NCI-H345 treated with DMSO at 0.1 percent for 48 hours (cell line): ENCODE measurements at regions not wholly inside any gene's neighbourhood (a gene's known extent, or its start where the extent isn't known, plus 50 kb on each side); places are given as distances from the start of the nearest gene placed in this dataset.
"Not testable (repeated sequence)": the region's sequence is repeated elsewhere in the genome, so short reads cannot be mapped to it uniquely, and the experiment has no call there.

Experiments
- DNase-seq: peaks from one replicate; lab custom pipeline; 2025; ENCODE audit not compliant: unreplicated experiment; lab: John Stamatoyannopoulos, UW

DNA sequence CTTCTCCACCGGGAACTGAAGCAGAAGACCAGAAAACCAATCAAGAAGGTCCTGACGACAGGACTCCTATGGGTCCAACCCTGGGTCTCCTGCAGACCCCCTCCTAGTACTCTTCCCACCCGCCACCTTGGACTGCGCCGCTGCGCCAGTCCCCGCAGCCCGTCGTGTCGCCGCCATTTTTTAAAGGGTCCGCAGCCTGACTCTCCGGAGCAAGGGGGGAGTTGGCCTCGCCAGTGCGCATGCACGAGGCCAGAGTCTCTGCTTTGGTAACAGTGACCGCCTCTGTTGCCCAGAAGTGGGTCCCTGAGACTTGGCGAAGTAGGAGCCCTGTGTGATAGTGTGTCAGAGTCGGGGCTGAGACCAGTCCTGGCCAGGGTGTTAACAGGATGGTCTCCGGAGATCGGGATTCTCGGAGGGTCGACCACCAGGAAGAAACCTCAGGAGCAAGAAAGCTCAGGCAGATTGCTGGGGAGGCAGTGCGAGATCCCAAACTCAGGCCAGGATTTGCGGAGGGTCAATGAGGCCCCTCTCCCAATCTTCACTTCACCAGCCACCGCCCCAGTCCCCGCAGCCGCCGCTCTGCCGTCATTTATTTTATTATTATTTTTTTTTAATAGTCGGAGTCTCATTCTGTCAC lies 612.5 kb downstream of the KCNJ18 start:
- no peak for DNase-seq

DNA sequence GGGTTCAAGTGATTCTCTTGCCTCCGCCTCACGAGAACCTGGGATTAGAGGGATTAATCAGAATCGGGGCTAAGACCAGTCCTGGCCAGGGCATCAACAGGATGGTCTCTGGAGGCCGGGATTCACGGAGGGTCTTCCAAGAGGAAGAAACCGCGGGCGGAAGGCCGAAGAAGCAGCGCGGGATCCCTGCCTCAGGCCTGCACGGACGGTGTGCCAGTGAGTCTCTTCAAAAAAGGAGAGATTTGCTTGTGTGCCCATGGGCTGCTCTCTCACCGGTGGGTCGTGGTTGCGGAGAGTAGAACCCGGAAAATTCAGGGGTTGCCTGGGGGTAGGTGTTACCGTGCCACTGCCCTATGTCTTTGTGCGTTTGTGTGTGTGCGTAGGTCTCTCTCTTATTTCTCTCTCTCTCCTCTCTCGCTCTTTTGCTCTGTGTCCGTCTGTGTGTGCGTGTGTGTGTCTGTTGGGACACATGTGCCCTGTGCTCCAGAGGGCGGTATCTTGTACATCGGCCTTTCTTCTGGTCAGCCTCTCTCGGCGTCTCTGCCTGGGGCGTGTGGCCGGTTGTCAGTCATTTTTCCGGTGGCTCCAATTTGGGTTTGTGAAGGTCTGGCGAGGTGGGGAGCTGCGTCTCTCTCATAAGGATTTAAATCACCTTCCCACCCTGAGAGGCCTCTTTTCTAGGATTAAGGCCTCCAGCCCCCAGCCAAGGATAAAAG lies 613.2 kb downstream of the KCNJ18 start:
- DNase-seq = no peak

DNA sequence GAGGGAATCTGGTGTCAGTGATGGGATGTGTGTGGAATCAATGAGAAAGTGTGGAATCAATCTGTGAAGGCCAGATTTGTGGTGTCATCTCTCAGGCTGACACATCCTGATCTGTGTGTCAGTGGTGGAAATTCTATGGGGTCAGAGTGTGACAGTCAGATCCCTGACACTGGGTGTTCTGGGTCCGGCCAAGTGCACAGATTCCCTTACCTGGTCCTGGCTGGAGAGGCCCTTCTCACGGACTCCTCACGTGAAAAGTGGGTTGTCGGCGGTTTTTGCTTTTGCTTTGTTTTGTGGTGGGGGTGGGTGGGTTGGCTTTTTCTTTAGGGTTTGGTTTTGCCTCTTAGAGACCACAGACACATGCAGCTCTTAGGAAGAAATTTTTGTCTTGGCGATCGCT lies 618.0 kb downstream of the KCNJ18 start:
- not testable (repeated sequence) for DNase-seq

DNA sequence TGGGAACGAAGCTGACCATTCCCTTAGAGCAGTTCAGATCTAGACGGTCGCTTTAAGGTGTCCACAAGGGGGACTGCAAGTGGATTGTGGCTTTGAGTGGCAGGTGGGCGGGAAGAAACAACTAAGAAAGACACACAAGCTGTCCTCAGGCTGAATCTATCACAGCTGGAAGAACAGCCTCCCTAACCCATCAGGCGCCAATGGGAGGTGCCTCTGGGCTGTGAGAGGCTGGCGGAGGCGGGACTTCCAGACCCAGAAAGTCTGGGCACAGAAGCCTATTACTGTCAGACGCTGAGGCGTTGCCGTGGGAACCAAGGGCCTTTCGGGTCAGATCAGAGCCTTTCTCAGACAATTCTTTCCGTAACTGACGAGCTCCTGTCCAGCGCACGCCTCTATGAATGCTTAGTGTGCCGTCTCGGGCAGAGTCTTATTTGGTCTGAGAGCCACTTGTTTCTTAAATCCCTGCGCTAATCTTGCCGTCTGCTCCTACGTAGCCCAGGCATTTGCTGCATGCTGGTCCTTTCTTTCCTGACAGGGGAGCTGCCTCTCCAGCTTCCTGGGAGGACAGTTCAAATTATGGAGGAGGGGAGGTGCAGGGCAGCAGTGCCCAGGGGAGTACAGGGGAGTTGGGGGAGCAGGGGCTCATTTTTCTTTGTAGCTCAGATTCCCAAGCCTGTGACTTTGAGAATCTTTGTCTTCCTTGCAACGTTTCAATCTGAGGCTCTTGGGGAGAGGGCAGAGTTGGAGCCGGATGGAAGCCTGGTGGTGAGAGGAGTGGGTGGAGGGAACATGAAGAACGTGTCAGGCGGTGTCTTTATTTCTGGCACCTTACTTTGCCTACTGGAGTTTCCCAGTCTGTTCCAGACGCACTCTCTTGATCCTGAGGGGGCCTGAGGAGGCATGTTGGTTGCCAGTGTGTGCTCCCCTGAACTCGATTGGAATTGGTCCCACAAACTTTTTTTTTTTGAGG lies 618.7 kb downstream of the KCNJ18 start:
- DNase-seq = no peak

- not testable (repeated sequence) for DNase-seq
Observed at GRCh38 chr17:22321001-22321400, 628.7 kb downstream of the KCNJ18 start.

DNA sequence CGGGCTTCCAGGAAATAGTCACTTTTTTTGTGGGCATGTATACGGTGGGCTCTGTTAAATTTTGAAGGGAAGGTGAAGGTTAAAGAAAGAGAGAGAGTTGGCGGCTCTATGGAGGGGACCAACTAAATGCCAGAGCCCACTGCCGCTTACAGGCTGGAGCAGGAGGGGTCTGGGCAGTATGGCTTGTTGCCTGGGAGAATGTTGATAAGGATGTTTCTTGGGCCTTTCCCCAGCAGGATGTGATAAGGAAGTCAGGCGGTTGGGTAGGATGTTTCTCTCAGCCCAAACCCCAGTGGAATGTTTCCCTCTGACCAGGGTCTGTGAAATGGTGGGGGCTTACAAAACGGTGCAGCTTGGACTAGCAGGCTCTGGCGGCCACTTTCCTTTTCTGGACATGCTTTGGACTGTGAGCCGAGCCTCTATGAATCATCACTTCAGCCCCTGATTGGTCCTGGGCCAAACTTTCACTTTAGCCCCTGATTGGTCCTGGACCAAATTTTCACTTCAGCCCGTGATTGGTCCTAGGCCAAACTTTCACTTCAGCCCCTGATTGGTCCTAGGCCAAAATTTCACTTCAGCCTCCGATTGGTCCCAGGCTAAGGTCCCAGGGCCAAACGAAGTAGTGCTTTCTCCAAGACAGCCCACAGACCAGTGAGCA lies 630.7 kb downstream of the KCNJ18 start:
- DNase-seq = not testable (repeated sequence)

DNA sequence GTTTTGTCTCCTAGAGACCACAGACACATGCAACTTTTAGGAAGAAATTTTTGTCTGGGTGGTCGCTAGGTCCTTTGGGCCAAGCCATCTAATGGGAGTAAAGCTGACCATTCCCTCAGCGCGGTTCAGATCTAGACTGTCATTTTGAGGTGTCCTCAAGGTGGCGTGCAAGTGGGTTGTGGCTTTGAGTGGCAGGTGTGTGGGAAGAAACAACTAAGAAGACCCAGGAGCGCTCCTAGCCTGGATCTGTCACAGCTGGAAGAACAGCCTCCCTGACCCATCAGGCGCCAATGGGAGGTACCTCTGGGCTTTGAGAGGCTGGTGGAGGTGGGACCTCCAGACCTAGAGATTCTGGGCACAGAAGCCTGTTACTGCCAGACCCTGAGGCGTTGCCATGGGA lies 645.1 kb downstream of the KCNJ18 start:
- DNase-seq = no peak

DNA sequence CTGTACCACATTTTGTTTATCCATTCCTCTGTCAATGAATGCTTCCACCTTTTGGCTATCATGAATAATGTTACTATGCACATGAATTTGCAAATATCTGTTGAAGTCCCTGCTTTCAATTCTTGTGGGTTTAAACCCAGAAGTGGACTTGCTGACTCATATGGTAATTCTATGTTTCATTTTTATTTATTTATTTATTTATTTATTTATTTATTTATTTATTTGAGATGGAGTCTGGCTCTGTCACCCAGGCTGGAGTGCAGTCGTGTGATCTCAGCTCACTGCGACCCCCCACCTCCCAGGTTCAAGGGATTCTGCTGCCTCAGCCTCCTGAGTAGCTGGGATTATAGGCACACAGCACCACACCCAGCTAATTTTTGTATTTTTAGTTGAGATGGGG lies 664.3 kb downstream of the KCNJ18 start:
- not testable (repeated sequence) for DNase-seq

DNA sequence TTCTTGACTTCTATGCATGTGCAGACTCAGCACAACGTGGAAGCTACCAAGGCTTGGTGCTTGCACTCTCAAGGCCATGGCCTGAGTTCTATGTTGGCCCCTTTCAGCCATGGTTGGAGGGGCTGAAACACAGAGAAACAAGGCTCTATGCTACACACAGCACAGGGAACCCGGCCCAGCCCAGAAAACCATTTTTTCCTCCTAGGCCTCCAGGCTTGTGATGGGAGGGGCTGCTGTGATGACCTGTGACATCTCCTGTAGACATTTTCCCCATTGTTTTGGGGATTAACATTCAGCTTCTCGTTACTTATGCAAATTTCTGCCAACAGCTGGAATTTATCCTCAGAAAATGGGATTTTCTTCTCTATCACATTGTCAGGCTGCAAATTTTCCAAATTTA lies 678.7 kb downstream of the KCNJ18 start:
- not testable (repeated sequence) for DNase-seq

DNA sequence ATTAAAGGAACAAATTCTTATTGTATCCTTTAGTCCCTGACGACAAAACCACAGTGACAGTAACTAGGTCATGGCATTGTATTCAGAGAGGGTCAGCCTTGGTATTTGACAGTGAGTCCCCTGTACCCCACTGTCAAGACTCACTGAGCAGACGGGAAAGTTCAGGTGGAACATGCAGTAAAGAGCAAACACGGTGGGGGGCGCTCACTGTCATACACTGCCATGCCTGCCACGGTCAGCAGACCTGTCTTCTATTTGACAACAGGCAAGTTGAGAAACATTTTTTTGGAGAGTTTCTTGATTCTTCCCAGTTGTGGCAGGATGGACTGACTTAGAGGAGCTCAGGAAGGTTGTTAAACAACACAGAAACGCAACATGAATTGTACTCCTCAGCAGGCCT lies 681.6 kb downstream of the KCNJ18 start:
- no peak for DNase-seq

DNA sequence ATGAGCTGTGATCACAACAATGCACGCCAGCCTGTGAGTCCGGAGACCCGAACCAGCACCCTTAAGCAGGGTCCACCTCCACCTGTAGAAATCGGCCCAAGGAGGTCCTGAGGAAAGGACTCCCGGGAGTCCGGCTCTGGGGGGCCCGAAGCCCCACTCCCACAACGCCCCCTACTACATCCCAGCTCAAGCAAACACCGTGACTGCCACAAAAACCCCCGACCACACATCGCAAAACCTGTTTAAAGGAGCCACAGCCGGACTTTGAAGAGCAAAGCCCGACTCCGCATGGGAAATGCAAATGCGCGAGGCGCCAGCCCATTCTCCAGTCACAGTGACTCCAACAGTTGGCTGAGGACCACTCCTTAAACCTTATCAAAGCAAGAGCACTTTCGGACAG lies 682.4 kb downstream of the KCNJ18 start:
- DNase-seq = no peak

GRCh38 chr17:22376747-22377146 lies 684.4 kb downstream of the KCNJ18 start:
- not testable (repeated sequence) for DNase-seq

DNA sequence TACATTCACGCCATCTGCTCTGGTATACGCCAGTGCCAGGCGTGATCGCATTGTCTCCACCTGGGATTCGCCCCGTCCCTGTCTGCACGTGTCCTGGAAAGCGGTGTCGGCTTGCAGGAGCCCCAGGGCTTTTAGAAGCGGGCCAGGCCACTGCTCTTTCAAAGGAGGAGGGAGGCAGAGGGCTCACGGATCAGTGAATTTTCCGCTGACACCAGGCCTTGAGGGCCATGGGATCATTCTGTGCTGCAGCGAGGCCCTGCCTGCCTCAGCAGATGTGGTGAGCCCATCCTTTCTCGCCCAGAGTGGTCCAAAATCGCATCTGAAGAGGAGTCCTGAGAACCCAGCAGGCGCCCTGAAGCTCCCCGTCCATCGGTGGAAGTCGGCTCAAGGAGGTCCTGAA lies 686.4 kb downstream of the KCNJ18 start:
- DNase-seq = not testable (repeated sequence)

DNA sequence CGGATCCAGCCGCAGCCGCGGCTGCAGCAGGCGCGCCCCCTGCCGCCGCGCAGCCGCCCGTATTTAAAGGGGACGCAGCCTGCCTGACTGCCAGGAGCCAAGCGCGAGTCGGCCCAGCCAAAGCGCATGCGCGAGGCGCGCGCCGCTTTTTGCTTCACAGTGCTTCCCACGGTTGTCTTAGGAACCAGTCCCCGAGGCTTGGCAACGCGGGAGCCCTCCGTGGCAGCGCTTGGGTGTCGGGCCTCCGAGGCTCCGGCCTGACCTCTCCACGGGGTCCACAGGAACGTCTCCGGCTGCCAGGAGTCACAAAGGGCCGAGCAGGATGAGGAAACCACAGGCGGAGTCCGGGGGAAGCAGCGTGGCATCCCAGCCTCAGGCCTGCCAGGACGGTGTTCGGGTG lies 689.3 kb downstream of the KCNJ18 start:
- DNase-seq = not testable (repeated sequence)

- DNase-seq = not testable (repeated sequence)
Observed at GRCh38 chr17:22383772-22384460, 691.6 kb downstream of the KCNJ18 start.

DNA sequence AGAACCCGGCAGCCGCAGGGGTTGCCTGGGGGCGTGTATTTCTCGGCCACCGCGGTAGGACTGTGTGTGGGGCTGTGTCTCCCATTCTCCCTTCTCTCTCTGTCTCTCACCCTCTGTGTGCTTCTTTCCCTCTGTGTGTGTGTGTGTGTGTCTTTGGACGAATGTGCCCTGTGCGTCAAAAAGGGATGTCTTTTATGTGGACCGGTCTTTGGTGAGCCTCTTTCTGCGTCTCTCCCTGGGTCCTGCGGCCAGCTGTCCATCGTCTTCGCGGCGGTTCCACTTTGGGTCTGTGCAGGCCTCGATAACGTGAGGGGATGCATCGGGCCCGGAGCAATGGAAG lies 692.1 kb downstream of the KCNJ18 start:
- not testable (repeated sequence) for DNase-seq

- not testable (repeated sequence) for DNase-seq
Observed at GRCh38 chr17:22398446-22398845, 706.1 kb downstream of the KCNJ18 start.

DNA sequence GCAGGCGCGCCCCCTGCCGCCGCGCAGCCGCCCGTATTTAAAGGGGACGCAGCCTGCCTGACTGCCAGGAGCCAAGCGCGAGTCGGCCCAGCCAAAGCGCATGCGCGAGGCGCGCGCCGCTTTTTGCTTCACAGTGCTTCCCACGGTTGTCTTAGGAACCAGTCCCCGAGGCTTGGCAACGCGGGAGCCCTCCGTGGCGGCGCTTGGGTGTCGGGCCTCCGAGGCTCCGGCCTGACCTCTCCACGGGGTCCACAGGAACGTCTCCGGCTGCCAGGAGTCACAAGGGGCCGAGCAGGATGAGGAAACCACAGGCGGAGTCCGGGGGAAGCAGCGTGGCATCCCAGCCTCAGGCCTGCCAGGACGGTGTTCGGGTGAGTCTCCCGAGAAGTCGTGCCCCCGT lies 706.7 kb downstream of the KCNJ18 start:
- not testable (repeated sequence) for DNase-seq

DNA sequence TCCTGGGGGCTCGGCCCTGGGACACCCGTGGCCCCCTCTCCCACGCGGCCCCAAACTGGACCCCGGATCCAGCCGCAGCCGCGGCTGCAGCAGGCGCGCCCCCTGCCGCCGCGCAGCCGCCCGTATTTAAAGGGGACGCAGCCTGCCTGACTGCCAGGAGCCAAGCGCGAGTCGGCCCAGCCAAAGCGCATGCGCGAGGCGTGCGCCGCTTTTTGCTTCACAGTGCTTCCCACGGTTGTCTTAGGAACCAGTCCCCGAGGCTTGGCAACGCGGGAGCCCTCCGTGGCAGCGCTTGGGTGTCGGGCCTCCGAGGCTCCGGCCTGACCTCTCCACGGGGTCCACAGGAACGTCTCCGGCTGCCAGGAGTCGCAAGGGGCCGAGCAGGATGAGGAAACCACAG lies 712.8 kb downstream of the KCNJ18 start:
- DNase-seq = not testable (repeated sequence)

- DNase-seq = no peak
Observed at GRCh38 chr17:22409160-22409751, 716.9 kb downstream of the KCNJ18 start.
